Lower leg skin (tissue), 3 donors: ENCODE measurements at regions not wholly inside any gene's neighbourhood (a gene's known extent, or its start where the extent isn't known, plus 50 kb on each side); places are given as distances from the start of the nearest gene placed in this dataset.

Experiments
- POLR2A ChIP-seq, 2 donors: fragments of 450-650 bp; IDR thresholded peaks; one replicate each; pipeline ENCODE4 v1.6.1; 2016 to 2017; ENCODE audit warnings: antibody characterized with exemption in 2 of 2, mild to moderate bottlenecking in 1 of 2, moderate library complexity in 1 of 2
- TF ChIP-seq, protein P1 (sequence below), 3 donors: fragments of 450-650 bp; IDR thresholded peaks; one replicate each; pipeline ENCODE4 v1.5.1; 2016; ENCODE audit warnings: antibody characterized with exemption in 3 of 3, mild to moderate bottlenecking in 3 of 3, moderate library complexity in 2 of 3

DNA sequence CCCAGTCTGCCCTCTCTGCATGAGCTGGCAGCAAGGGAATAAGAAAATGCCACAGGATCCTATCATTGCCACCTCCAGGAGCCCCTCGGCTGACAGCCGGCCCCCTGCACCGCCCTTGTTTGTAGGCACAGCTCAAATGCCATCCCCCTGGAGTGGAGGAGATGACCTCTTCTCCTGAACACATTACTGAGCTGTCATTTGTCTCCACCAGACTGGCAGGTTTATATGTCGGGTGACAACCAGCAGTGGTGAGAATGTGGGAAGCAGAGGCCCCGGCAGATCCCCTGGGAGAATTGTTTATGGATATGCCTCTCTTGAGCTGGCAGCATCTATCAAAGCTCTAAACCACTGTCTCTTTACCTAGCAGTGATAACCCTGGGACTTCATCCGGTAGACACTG lies 135.4 kb upstream of the FMN2 start:
- TF ChIP-seq, protein P1, sequence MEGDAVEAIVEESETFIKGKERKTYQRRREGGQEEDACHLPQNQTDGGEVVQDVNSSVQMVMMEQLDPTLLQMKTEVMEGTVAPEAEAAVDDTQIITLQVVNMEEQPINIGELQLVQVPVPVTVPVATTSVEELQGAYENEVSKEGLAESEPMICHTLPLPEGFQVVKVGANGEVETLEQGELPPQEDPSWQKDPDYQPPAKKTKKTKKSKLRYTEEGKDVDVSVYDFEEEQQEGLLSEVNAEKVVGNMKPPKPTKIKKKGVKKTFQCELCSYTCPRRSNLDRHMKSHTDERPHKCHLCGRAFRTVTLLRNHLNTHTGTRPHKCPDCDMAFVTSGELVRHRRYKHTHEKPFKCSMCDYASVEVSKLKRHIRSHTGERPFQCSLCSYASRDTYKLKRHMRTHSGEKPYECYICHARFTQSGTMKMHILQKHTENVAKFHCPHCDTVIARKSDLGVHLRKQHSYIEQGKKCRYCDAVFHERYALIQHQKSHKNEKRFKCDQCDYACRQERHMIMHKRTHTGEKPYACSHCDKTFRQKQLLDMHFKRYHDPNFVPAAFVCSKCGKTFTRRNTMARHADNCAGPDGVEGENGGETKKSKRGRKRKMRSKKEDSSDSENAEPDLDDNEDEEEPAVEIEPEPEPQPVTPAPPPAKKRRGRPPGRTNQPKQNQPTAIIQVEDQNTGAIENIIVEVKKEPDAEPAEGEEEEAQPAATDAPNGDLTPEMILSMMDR (IDR thresholded peaks at IDR 0.05), result no peak
- TF ChIP-seq POLR2A (IDR thresholded peaks at IDR 0.05), result no peak
